ENCODE measurements at regions not wholly inside any gene's neighbourhood (a gene's known extent, or its start where the extent isn't known, plus 50 kb on each side); places are given as distances from the start of the nearest gene placed in this dataset.

DNA sequence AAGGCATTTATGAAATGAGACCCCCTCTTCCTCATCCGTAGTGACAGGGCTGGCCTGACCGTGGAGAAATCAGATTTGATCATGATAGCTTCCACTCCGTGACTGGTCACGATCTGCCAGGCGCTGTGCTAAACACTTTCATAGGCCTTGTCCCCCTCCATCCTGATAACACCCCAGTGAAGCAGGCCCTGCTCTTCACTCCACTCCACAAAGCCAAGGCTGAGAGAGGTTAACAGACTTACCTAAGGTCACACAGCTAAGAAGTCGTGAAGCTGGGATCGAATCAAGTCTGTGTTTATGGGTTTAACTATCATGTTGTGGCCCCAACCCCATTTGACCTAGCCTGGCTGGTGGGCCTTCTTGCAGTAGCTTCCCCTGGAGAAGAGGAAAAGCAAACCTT lies 53.3 kb upstream of the IL17B start:
- no peak for TF ChIP-seq CTCF (IDR thresholded peaks at IDR 0.05)
- TF ChIP-seq POLR2A (IDR thresholded peaks at IDR 0.05) = no peak
- TF ChIP-seq POLR2AphosphoS5 (IDR thresholded peaks at IDR 0.05; ENCODE audit: insufficient read depth in 1 of 2, low read depth in 1 of 2) = no peak

All from vagina (tissue), 2 donors.